HepG2 (cell line): ENCODE measurements at regions not wholly inside any gene's neighbourhood (a gene's known extent, or its start where the extent isn't known, plus 50 kb on each side); places are given as distances from the start of the nearest gene placed in this dataset.

Experiments
- BRD4 ChIP-seq: sonication (generic); formaldehyde crosslinking; IDR thresholded peaks from 2 replicates; pipeline ENCODE4 v1.4.0; 2020; ENCODE audit warnings: missing genetic modification reagents
- CEBPB ChIP-seq: IDR thresholded peaks from 2 replicates; pipeline ENCODE4 v1.6.1; 2011; ENCODE audit warnings: low read depth, low read length, improper control_type of control experiment, borderline replicate concordance
- HHEX ChIP-seq: IDR thresholded peaks from 2 replicates; pipeline ENCODE4 v1.6.1; 2016; ENCODE audit warnings: control low read depth
- ZNF570 ChIP-seq: sonication (generic); formaldehyde crosslinking; IDR thresholded peaks from 2 replicates; pipeline ENCODE4 v1.4.0; 2020; ENCODE audit warnings: mild to moderate bottlenecking, missing genetic modification reagents, borderline replicate concordance
- ZNF788 ChIP-seq: sonication (generic); formaldehyde crosslinking; IDR thresholded peaks from 2 replicates; pipeline ENCODE4 v1.5.0; 2020; ENCODE audit warnings: mild to moderate bottlenecking, missing genetic modification reagents, borderline replicate concordance
- TF ChIP-seq, protein P1 (sequence below): IDR thresholded peaks from 2 replicates; pipeline ENCODE4 v1.6.1; 2018; ENCODE audit warnings: missing genetic modification reagents, mild to moderate bottlenecking, missing compliant biosample characterization
- TF ChIP-seq, protein P2 (sequence below): sonication (generic); formaldehyde crosslinking; IDR thresholded peaks from 2 replicates; pipeline ENCODE4 v1.4.0; 2020; ENCODE audit warnings: missing genetic modification reagents; ENCODE audit errors: not compliant biosample characterization
- TF ChIP-seq, protein P3 (sequence below): IDR thresholded peaks from 2 replicates; pipeline ENCODE4 v1.6.1; 2016; ENCODE audit warnings: missing genetic modification reagents, missing compliant biosample characterization
- TF ChIP-seq, protein P4 (sequence below): sonication (generic); formaldehyde crosslinking; IDR thresholded peaks from 2 replicates; pipeline ENCODE4 v1.8.0; 2022; ENCODE audit warnings: missing genetic modification reagents, mild to moderate bottlenecking, borderline replicate concordance
- TF ChIP-seq, protein P5 (sequence below): sonication (generic); formaldehyde crosslinking; IDR thresholded peaks from 2 replicates; pipeline ENCODE4 v1.5.0; 2020; ENCODE audit warnings: mild to moderate bottlenecking, missing genetic modification reagents
- TF ChIP-seq, protein P6 (sequence below): sonication (generic); formaldehyde crosslinking; IDR thresholded peaks from 2 replicates; pipeline ENCODE4 v1.8.0; 2022; ENCODE audit warnings: mild to moderate bottlenecking, missing genetic modification reagents, borderline replicate concordance
- TF ChIP-seq, protein P7 (sequence below): sonication (generic); formaldehyde crosslinking; IDR thresholded peaks from 2 replicates; pipeline ENCODE4 v1.4.0; 2020; ENCODE audit warnings: mild to moderate bottlenecking, missing genetic modification reagents, borderline replicate concordance
- TF ChIP-seq, protein P8 (sequence below): sonication (generic); formaldehyde crosslinking; IDR thresholded peaks from 2 replicates; pipeline ENCODE4 v1.5.1; 2020; ENCODE audit warnings: mild to moderate bottlenecking, missing genetic modification reagents, borderline replicate concordance

DNA sequence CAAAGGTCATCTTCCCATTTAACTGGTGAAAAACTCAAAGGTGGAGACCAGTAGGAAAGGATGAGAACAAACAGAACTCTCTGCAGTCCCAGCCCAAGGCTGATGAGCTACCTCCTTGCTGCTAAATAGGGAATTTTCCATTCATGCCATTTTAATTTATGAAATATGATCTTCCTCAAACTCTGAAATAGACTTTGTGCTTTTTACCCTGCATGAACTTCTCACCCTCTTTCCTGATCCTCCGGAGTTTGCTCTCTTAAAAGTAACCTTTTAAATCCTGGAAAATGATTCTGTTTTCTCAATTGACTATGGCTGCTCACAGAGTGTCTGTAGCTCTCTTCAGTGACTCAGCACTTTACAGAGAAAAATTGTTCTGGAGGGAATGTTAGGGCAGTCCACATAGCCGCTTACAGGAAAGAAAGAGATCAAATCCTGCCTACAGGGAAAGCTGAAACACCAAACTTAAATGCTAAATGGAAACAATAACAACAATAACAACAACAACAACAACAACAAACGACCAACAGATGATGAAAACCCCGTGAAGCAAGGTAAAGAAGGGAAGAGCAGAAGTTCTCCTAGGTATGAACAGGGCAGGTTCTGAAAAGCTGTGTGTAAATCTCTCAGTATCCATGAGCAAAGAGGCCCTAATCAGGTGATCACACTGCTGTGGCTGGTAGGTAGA is 79.8 kb upstream of the SESTD1 start (continued):
- TF ChIP-seq, protein P1, sequence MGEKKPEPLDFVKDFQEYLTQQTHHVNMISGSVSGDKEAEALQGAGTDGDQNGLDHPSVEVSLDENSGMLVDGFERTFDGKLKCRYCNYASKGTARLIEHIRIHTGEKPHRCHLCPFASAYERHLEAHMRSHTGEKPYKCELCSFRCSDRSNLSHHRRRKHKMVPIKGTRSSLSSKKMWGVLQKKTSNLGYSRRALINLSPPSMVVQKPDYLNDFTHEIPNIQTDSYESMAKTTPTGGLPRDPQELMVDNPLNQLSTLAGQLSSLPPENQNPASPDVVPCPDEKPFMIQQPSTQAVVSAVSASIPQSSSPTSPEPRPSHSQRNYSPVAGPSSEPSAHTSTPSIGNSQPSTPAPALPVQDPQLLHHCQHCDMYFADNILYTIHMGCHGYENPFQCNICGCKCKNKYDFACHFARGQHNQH (CRISPR knock-in tag), result 0 out of 2 replicates have a peak, but pooled peaks have one; percentile 58
- TF ChIP-seq, protein P2, sequence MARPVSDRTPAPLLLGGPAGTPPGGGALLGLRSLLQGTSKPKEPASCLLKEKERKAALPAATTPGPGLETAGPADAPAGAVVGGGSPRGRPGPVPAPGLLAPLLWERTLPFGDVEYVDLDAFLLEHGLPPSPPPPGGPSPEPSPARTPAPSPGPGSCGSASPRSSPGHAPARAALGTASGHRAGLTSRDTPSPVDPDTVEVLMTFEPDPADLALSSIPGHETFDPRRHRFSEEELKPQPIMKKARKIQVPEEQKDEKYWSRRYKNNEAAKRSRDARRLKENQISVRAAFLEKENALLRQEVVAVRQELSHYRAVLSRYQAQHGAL (CRISPR knock-in tag), result no peak
- TF ChIP-seq, protein P3, sequence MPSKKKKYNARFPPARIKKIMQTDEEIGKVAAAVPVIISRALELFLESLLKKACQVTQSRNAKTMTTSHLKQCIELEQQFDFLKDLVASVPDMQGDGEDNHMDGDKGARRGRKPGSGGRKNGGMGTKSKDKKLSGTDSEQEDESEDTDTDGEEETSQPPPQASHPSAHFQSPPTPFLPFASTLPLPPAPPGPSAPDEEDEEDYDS (CRISPR knock-in tag), result peak; percentile 38
- TF ChIP-seq, protein P4, sequence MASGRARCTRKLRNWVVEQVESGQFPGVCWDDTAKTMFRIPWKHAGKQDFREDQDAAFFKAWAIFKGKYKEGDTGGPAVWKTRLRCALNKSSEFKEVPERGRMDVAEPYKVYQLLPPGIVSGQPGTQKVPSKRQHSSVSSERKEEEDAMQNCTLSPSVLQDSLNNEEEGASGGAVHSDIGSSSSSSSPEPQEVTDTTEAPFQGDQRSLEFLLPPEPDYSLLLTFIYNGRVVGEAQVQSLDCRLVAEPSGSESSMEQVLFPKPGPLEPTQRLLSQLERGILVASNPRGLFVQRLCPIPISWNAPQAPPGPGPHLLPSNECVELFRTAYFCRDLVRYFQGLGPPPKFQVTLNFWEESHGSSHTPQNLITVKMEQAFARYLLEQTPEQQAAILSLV (CRISPR knock-in tag), result no peak
- TF ChIP-seq HHEX, result no peak
- no peak for TF ChIP-seq CEBPB
- TF ChIP-seq, protein P5, sequence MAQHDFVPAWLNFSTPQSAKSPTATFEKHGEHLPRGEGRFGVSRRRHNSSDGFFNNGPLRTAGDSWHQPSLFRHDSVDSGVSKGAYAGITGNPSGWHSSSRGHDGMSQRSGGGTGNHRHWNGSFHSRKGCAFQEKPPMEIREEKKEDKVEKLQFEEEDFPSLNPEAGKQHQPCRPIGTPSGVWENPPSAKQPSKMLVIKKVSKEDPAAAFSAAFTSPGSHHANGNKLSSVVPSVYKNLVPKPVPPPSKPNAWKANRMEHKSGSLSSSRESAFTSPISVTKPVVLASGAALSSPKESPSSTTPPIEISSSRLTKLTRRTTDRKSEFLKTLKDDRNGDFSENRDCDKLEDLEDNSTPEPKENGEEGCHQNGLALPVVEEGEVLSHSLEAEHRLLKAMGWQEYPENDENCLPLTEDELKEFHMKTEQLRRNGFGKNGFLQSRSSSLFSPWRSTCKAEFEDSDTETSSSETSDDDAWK (CRISPR knock-in tag), result no peak
- TF ChIP-seq, protein P6, sequence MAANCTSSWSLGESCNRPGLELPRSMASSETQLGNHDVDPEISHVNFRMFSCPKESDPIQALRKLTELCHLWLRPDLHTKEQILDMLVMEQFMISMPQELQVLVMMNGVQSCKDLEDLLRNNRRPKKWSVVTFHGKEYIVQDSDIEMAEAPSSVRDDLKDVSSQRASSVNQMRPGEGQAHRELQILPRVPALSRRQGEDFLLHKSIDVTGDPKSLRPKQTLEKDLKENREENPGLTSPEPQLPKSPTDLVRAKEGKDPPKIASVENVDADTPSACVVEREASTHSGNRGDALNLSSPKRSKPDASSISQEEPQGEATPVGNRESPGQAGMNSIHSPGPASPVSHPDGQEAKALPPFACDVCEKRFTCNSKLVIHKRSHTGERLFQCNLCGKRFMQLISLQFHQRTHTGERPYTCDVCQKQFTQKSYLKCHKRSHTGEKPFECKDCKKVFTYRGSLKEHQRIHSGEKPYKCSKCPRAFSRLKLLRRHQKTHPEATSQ (CRISPR knock-in tag), result peak; percentile 97; the same call in 1 of the 2 replicates
- TF ChIP-seq ZNF788 (CRISPR knock-in tag), result no peak
- no peak for TF ChIP-seq ZNF570 (CRISPR knock-in tag)
- TF ChIP-seq, protein P7, sequence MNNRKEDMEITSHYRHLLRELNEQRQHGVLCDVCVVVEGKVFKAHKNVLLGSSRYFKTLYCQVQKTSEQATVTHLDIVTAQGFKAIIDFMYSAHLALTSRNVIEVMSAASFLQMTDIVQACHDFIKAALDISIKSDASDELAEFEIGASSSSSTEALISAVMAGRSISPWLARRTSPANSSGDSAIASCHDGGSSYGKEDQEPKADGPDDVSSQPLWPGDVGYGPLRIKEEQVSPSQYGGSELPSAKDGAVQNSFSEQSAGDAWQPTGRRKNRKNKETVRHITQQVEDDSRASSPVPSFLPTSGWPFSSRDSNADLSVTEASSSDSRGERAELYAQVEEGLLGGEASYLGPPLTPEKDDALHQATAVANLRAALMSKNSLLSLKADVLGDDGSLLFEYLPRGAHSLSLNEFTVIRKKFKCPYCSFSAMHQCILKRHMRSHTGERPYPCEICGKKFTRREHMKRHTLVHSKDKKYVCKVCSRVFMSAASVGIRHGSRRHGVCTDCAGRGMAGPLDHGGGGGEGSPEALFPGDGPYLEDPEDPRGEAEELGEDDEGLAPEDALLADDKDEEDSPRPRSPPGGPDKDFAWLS (CRISPR knock-in tag), result no peak; the same call in 1 of the 2 replicates
- TF ChIP-seq, protein P8, sequence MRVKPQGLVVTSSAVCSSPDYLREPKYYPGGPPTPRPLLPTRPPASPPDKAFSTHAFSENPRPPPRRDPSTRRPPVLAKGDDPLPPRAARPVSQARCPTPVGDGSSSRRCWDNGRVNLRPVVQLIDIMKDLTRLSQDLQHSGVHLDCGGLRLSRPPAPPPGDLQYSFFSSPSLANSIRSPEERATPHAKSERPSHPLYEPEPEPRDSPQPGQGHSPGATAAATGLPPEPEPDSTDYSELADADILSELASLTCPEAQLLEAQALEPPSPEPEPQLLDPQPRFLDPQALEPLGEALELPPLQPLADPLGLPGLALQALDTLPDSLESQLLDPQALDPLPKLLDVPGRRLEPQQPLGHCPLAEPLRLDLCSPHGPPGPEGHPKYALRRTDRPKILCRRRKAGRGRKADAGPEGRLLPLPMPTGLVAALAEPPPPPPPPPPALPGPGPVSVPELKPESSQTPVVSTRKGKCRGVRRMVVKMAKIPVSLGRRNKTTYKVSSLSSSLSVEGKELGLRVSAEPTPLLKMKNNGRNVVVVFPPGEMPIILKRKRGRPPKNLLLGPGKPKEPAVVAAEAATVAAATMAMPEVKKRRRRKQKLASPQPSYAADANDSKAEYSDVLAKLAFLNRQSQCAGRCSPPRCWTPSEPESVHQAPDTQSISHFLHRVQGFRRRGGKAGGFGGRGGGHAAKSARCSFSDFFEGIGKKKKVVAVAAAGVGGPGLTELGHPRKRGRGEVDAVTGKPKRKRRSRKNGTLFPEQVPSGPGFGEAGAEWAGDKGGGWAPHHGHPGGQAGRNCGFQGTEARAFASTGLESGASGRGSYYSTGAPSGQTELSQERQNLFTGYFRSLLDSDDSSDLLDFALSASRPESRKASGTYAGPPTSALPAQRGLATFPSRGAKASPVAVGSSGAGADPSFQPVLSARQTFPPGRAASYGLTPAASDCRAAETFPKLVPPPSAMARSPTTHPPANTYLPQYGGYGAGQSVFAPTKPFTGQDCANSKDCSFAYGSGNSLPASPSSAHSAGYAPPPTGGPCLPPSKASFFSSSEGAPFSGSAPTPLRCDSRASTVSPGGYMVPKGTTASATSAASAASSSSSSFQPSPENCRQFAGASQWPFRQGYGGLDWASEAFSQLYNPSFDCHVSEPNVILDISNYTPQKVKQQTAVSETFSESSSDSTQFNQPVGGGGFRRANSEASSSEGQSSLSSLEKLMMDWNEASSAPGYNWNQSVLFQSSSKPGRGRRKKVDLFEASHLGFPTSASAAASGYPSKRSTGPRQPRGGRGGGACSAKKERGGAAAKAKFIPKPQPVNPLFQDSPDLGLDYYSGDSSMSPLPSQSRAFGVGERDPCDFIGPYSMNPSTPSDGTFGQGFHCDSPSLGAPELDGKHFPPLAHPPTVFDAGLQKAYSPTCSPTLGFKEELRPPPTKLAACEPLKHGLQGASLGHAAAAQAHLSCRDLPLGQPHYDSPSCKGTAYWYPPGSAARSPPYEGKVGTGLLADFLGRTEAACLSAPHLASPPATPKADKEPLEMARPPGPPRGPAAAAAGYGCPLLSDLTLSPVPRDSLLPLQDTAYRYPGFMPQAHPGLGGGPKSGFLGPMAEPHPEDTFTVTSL, result no peak
- no peak for TF ChIP-seq BRD4 (CRISPR knock-in tag)
